ENCODE measurements at regions not wholly inside any gene's neighbourhood (a gene's known extent, or its start where the extent isn't known, plus 50 kb on each side); places are given as distances from the start of the nearest gene placed in this dataset.

DNA sequence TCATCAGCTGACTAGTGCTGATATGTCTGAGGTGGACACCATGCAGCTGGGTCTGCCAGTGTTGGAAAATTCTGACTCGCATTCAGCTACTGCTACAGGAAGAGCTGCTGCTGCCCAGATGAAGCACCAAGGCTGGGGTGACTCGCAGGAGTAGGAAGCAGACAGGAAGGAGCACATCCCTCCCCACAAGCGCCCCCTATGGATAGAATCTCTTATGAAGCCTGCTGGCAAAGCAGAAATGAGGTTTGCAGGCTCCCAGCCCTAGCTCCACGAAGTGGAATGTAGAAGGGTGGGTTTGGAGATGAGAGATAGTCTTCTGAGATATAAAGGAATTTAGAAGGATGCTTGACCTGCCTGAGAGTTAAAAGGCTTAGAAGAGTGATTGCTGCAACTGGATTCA, 443.0 kb downstream of the ACTL7B start:
- TF ChIP-seq, protein P1, sequence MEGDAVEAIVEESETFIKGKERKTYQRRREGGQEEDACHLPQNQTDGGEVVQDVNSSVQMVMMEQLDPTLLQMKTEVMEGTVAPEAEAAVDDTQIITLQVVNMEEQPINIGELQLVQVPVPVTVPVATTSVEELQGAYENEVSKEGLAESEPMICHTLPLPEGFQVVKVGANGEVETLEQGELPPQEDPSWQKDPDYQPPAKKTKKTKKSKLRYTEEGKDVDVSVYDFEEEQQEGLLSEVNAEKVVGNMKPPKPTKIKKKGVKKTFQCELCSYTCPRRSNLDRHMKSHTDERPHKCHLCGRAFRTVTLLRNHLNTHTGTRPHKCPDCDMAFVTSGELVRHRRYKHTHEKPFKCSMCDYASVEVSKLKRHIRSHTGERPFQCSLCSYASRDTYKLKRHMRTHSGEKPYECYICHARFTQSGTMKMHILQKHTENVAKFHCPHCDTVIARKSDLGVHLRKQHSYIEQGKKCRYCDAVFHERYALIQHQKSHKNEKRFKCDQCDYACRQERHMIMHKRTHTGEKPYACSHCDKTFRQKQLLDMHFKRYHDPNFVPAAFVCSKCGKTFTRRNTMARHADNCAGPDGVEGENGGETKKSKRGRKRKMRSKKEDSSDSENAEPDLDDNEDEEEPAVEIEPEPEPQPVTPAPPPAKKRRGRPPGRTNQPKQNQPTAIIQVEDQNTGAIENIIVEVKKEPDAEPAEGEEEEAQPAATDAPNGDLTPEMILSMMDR (IDR thresholded peaks at IDR 0.05; ENCODE audit: insufficient read depth, low read depth, low read length): no peak
- no peak for TF ChIP-seq EZH2 (IDR thresholded peaks at IDR 0.05; ENCODE audit: insufficient read depth, low read length)

Data from astrocyte (in vitro differentiated cells and primary cell).